CD4-positive, alpha-beta T cell treated with Interferon gamma for 1 hour (primary cell): ENCODE measurements at regions not wholly inside any gene's neighbourhood (a gene's known extent, or its start where the extent isn't known, plus 50 kb on each side); places are given as distances from the start of the nearest gene placed in this dataset.

Source experiments
- DNase-seq: peaks from one replicate; pipeline ENCODE4 v3.0.0-alpha.2; 2020

DNA sequence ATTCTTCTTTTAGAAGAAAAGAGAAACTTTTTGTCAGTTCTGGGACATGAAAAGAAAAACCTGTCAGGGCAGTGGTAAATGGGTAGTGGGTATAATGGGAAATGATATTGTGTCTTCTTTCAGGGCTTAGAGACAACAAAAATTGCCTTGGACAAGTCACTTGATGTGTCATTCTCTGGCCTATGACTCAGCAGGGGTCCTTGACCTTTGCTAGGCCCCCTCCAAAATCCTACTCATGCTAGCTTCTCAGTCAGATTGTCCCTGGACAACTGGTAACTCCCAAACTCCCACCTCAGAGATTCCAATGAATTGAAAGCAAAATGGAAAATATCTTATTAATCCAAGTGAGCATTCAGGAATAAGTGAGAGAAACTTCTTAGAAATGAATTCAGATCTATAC, 258.8 kb upstream of the SPRY2 start:
- no peak for DNase-seq

DNA sequence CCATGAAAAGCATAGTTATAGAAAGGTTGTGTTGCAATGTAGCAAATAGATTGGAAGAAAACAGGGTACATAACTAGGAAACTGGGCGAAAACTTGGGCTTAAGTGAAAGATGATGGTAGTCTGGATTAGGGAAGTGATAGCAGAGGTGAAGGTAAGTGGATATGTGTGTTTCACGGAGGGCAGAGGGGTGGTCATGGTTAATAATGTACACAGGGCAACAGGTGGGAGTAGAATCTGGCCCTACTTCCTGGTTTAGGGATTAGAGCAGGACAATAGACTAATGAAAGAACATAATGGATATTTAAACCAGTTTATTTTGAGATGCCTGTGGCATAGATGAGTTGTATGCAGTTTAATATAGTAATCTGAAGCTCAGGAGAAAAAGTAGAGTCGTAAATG, 257.3 kb upstream of the SPRY2 start:
- no peak for DNase-seq

DNA sequence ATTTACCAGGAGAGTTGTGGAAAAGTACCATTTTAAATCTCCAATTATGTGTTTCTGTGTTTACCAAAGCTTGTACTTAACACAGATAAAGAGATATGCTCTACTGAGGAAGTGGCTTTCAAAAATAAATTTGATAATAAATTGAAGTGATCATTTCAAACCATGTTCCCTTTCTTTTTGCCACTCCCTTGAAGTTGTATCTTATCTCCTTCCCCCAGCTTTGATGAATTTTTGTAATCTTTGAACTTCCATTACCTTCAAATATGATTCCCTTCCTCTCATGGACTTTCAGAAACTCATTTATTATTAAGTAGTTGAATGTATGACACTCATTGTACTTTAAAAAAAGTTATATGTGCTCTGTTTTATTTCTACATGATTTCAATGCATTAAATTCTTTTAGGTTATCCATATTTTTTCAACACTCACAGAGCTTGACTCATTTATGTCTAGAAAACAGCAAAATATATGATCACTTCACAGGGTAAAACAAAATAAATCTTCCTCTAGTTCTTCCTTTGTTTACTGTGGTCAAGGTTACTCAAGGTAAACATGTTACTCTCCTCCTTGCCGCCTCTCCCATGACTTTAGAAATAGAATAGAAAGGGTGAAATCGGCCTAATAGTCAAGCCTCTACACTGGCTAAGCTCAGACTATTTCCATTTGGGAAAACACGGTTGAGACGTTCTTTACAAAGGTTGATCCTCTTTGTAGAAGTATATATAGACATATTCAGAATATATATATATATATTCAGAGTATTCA, 251.2 kb upstream of the SPRY2 start:
- no peak for DNase-seq

DNA sequence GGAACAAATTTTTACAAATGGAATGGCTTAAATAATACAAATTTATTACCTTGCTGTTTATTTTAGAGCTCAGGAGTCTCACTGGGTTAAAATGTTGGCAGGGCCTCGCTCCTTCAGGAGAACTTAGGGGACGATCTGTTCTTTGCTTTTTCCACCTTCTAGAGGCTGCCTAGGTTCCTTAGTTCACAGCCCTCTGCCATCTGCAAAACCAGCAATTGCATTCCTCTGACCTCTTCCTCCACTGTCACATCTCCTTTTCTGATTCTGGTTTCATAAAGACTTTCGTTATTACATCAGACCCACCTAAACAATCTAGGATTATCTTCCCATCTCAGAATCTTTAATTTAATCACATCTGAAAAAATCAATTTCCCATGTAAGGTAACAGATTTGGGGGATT, 249.6 kb upstream of the SPRY2 start:
- no peak for DNase-seq

DNA sequence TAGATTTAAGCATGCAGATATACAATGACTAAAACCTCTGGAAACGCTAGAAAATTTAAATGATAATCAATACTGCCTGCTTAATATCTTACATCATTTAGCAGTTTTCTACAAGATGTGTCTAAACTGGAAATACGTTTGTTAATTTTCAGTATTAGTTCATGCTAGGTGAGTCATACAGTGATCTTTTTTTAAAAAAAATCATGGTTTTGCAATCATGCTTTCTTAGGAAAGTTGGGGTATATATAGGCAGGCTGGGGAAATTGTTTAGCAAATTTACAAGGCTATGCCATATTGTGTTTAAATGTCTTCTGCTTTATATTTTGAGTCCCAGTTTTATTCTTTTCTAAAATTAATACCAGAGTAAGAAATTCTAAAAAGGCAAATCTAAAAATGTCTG, 245.4 kb upstream of the SPRY2 start:
- no peak for DNase-seq

DNA sequence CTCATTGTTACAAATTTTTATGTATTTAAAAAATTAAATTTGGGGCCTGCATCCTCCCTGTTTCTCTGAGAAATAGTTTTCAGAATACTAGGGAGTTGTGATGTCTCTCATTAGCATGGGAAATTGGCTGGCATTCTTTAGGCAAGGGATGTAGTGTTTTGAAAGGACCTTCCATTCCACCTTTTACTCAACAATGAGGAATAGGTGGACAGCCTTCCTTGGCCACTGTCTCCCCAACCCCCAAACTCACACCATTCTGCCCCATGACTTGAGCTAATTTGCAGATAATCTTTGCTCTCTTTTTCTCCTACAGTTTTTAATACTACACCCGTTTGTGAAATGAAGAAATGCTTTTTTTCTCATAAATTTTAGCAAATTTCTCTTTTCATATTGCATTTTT, 244.6 kb upstream of the SPRY2 start:
- DNase-seq: no peak

DNA sequence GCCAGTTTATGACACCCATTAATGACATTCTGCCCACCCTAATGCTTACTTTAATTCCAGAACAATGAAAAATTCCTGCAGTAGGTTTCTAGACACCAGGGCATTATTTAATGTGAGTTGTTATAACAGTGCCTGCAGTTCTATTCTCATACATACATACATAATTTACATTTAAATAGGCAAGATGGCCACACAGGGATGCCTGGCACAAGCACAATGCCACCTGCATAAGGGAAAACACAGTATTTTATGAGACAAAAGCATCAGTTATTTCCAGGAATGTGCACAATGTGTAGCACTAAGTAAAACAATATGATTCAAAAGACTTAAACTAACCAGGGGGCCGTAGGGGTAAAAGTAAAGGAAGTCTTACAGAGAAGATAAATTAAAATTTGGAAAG, 243.9 kb upstream of the SPRY2 start:
- DNase-seq: no peak

DNA sequence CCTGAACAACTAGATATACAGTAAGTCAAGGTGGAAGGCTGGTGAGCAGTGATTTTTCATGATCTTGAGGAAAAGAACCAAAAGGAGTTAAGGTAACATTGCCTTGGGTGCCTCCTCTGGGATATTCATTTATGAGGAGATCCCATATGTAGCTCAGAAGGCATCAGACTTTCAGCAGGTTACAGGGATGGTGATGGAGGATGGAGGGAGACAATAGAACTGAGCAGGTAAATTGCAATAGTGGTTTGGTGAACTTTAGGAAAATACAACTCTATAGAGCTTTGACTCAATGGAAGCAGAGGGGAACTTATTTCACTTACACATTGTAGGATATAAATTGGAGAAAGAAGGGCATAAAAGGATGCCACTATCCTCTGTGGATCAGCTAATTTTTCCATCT, 243.4 kb upstream of the SPRY2 start:
- DNase-seq: no peak

DNA sequence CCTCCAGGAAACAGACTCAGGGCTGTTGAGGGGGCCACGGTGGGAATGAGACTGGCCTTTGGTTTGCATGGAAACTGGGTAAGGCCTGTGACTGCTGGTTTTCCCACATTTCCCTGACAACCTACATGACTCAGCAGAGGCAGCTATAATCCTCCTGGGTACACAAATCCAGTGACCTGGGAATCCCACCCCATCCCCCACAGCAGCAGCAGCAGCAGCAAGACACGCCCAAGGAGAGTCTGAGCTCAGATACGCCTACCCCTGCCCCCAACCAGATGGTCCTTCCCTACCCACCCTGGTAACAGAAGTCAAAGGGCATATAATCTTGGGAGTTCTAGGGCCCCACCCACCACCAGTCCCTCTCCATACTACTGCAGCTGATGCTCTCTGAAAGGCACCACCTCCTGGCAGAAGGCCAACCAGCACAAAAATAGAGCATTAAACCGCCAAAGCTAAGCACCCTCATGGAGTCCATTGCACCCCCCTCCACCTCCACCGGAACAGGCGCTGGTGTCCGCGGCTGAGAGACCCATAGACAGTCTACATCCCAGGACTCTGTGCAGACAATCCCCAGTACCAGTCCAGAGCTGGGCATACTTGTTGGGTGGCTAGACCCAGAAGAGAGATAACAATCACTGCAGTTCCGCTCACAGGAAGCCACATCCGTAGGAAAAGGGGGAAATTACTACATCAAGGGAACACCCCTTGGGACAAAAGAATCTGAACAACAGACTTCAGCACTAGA, 237.2 kb upstream of the SPRY2 start:
- DNase-seq: no peak

DNA sequence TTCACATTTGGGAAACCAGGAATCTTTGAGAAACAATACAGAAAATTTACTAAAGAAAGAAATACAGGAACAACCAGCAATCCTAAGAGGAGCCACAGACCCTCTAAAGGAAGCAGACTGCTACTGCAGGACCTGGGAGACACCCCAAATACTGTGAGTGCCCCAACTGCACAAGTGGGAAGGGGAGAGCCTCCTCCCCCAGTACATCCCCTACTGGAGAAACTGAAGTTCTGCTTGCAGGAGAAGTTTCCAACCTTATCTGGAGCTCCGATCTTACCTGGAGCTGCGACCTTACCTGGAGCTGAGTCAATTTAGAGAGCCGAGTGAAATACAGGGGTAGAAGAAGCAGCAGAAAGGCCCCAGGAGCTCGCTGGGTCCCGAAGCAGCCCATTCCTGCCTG, 236.4 kb upstream of the SPRY2 start:
- no peak for DNase-seq

DNA sequence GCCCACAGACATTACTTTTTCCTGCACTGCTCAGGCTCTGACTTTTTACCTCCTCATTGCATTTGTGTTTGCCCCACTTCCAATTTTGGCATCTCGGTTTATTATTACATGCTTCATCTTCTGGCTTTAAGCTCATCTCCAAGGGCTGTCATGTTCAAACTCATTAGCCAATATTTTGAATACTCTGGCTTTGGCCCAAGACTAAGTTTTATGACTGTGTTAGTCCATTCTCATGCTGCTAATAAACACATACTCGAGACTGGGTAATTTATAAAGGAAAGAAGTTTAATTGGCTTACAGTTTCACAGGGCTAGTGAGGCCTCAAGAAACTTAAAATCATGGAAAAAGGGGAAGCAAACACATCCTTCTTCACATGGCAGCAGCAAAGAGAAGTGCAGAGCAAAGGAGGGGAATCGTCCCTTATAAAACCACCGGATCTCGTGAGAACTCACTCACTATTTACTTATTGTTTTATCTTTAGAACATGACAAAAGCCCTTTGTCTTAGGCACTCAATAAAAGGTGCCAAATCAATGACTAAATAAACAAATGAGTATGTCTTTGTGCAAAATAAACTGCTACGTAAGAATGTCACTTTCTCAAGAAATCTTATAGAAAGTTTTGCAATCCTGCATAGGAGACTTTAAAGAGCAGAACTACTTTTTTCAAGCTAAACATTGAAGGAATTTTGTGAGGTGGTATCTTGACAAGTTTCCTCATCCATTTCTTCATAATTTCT, 233.4 kb upstream of the SPRY2 start:
- no peak for DNase-seq

DNA sequence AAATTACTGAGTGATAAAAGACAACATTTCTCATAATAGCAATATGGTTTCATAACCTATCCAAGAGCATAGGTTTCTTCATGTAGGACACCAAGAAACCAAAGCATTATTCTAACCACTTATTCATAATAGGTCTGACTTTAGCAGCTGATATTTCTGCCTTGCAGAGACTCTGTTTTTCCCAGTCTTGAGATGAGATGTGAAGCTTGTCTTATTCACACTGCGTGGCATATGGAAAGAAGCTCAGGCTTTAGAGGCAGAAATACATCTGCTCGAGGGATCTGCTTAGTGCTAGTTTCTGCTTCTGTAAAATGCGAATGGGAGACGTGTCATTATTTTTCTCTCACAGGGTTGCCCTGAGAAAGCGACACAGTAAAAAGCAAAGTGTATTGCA, 232.0 kb upstream of the SPRY2 start:
- DNase-seq: no peak

DNA sequence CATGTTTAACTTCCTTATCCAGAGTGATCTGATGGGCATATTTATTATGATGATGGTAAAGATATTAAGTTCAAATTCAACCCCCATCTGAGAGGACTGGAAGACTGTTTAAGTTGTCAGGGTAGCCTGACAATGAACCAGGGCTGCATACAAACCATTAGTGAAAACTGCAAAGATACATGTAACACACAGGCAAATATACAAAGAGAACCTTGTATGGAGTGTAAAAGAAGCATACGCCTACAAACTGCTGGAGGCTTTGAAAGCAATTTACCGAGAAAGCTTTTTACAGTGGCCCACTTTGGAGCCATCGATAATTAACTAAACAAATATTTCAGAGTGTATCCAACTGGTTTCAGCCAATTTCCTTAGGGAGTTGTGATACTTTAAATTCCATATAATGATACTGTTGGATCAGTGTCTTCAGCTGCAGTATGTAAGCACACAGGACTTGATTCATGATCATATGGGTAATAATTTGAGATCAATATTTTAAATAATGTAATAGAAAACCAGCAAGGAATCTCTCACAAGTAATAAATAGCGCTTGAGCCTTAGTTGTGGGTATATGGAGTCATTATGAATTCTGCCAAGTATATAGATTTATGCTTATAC, 231.5 kb upstream of the SPRY2 start:
- no peak for DNase-seq

DNA sequence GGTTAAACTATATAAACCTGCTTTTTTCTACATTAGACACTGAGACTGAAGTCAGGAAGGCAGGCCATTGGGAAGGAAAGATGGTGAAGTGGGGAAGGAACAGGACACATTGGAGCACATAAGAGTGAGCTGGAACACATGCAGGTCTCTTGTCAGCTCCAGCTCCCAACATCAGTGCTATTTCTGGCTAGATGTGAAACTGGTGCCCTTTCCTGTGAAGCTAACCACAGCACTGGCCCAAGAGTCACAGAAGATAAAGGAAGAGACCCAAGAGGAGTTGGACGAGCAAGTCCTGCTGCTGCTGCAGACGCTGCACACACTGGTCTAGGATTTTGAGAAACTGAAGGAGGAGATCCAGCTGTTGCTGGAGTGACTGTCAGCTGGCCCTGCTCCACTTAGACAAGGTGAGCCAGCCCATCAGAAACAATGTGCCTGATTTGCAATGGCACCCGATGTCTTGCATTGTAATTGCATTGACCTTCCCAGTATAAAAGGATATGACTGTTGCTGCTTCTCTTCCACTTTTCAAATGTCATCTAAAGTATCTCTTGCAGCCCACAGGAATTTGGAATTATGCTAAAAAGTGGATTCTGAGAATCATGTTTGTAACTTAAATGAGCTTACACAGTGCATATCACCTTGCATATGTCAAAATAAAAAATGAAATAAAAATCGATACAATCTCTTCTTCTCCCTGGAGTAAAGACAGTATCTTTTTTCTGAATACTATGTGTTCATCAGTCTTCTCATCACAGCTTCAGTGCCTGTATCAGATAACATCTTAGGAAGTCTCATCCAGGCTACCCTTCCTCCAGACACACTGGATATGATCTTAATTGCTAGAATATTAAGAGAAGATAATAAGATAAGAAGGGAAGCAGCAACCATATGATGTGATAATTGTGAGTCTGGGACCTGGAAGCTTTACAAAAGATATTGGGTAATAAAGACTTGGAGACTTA, 230.7 kb upstream of the SPRY2 start:
- DNase-seq: no peak

DNA sequence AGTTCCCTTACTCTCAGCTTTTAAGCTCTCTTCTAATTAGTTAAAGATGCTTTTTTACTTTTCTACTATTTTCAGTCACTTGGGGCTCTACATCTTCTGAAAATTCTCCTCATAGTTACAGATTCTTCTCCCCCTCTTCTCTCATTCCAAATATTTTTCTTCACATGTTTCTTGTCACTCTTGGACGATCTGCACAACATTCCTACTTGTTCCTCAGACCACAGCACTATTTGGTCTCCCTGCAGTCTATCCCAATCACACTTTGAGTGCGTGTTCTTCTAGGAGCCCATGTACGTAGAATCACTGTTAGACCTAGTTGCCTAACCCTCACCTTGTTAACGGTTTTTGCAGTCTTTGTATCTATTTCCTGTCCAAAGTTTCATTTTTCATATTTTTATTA, 222.5 kb upstream of the SPRY2 start:
- no peak for DNase-seq

DNA sequence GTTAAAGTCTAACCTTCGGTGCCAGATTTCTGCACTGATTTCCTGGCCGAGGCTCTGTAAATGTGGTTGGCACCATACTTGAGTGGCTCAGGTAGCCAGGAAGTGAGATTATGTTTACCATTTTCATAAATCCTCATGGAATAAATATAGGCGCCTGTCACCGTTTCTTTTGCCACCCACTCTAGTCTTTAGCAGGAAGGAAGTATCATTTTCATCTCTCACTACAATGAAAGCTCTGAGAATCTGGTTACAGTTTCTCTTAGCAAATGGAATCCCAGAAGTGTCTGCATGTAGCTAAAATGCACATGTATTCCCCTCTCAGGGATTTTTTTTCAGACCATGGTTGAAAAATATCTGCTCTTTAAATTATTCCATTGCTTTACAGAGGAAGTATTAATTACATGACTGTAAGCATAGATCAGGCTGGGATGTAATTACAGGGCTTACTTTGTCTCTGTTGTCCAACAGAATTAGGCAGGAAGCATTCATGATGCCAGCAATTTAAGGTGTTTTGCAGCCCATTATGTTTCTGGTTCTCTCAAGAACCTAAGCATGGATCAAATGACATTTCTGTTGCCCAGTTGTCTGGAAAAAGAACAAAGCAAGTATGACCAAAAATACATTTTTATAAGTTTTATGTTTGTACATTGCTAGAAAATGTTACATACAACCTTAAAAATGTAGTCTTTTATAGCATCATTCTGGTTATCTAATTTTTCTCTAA, 221.7 kb upstream of the SPRY2 start:
- no peak for DNase-seq

DNA sequence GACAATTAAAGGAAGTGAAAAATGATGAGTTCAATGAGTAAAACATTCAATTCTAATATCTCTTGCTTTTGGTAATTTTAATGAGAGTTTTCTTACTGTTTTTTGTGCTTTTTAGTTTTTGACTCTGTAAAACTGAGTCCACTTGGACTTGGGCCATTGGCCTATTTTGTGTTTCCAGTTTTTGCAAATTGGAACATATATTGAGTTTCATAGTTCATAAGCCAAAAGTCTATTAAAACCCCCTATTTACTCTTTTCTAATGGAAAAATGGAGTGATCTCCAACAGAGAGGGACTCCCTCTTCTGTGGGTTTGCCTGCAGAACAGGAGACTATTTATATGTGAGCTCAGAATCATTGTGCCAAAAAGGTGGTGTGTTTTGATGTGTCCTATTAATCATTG, 219.7 kb upstream of the SPRY2 start:
- DNase-seq: no peak

DNA sequence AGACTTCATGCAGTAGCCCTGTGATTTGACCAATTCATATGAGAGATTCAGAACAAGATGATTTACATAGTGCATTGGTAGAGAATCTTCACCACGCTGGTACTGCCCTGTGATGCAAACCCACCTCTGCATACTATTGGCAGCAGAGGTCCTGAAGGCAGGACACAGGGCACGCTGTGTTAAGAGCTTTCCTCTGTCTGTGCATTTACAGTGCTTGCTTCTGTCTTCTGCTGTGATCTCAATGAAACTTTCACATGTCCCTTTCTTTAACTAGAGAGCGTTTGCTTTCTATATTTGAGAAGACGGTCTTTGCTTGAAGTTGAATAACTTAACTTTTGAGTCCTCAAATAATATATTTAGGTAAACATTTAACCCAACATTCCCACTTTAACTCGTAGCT, 219.0 kb upstream of the SPRY2 start:
- no peak for DNase-seq

DNA sequence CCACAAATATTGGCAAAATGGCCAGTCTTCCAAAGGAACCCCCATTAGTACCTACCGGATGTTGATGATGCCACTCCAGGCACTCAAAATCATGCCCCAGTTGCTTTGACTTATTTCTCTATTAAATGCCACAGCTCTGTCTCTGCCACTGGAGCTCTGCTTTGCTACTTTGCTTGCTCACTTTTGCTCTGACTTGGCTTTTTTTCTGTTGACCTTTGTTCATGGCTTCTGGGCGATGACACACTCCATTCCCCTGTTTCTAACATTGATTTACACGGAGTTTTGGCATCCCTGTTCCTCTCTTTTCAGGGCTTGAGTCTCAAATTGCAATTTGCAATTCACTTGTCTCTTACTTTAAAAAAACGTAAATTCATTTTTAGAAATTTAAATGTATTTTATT, 217.1 kb upstream of the SPRY2 start:
- DNase-seq: no peak

DNA sequence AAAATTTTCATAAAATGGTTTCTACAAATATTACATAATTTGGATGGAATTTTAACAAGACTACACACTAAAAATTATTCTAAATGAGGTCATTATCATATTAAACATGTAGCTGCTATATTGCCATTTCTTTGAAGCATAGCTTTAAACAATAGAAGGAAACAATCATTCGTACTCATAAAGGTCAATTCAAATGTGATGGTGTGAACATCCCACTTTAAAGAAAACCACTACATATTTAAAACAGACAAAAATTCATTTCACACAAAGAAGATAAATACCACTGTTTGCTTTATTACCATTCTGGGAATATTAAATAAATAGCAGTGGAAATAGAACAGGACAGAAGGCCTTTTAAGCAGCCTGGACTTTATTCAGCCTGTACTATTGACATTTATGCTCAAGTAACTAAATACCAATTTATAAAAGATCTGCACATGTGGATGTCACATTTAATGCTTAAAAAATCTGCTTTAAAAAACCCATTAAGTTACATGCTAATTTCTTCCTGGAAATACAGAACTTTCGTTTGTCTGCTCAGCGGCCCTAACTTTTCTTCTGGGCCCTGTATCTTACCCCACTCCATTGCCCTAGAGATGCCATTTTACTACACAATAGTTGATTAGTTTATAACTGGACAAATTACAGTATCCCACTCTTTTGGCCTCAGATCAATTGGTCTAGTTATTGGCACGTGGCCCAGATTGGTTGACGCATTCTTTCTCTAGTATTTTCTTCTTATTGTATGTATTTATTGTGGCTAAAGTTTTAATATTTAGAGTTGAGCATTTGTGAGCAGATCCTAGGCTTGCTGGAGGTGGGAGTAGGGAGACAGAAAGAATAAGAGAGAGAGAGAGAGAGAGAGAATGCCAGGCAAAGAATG, 215.1 kb upstream of the SPRY2 start:
- DNase-seq: no peak
